H1 (cell line): ENCODE measurements at regions not wholly inside any gene's neighbourhood (a gene's known extent, or its start where the extent isn't known, plus 50 kb on each side); places are given as distances from the start of the nearest gene placed in this dataset.

Experiments used
- HDAC2 ChIP-seq, 2 experiments: fragments of 300-600 bp in 1 of 2; sonication (generic) in 1 of 2; IDR thresholded peaks; 2 replicates each; pipeline ENCODE4 v1.6.1; 2011 to 2012; ENCODE audit warnings: low read depth in 2 of 2, low read length in 2 of 2, mild to moderate bottlenecking in 2 of 2, moderate library complexity in 2 of 2, borderline replicate concordance in 1 of 2, inconsistent platforms in 1 of 2
- KDM5A ChIP-seq: fragments of 200-600 bp; IDR thresholded peaks from 2 replicates; pipeline ENCODE4 v1.7.1; 2012; ENCODE audit warnings: mild to moderate bottlenecking, low read length, inconsistent platforms, mixed read lengths
- POLR2AphosphoS5 ChIP-seq: IDR thresholded peaks from 2 replicates; pipeline ENCODE4 v1.6.1; 2011; ENCODE audit warnings: low read depth, low read length
- POU5F1 ChIP-seq: IDR thresholded peaks from 2 replicates; pipeline ENCODE4 v1.6.1; 2011; ENCODE audit warnings: low read depth, mild to moderate bottlenecking, low read length, moderate library complexity
- USF2 ChIP-seq: IDR thresholded peaks from 2 replicates; pipeline ENCODE4 v1.6.1; 2011; ENCODE audit warnings: low read length, improper control_type of control experiment
- YY1 ChIP-seq: IDR thresholded peaks from 2 replicates; pipeline ENCODE4 v1.6.1; 2011; ENCODE audit warnings: low read depth, mild to moderate bottlenecking, low read length
- TF ChIP-seq, protein P1 (sequence below): fragments of 300-600 bp; sonication (generic); IDR thresholded peaks from 2 replicates; pipeline ENCODE4 v1.7.1; 2012; ENCODE audit warnings: low read length, moderate library complexity, mild to moderate bottlenecking, inconsistent platforms; ENCODE audit not compliant: insufficient replicate concordance

GRCh38 chr4:117264072-117264471 lies 178.7 kb upstream of the TRAM1L1 start (continued):
- TF ChIP-seq, protein P1, sequence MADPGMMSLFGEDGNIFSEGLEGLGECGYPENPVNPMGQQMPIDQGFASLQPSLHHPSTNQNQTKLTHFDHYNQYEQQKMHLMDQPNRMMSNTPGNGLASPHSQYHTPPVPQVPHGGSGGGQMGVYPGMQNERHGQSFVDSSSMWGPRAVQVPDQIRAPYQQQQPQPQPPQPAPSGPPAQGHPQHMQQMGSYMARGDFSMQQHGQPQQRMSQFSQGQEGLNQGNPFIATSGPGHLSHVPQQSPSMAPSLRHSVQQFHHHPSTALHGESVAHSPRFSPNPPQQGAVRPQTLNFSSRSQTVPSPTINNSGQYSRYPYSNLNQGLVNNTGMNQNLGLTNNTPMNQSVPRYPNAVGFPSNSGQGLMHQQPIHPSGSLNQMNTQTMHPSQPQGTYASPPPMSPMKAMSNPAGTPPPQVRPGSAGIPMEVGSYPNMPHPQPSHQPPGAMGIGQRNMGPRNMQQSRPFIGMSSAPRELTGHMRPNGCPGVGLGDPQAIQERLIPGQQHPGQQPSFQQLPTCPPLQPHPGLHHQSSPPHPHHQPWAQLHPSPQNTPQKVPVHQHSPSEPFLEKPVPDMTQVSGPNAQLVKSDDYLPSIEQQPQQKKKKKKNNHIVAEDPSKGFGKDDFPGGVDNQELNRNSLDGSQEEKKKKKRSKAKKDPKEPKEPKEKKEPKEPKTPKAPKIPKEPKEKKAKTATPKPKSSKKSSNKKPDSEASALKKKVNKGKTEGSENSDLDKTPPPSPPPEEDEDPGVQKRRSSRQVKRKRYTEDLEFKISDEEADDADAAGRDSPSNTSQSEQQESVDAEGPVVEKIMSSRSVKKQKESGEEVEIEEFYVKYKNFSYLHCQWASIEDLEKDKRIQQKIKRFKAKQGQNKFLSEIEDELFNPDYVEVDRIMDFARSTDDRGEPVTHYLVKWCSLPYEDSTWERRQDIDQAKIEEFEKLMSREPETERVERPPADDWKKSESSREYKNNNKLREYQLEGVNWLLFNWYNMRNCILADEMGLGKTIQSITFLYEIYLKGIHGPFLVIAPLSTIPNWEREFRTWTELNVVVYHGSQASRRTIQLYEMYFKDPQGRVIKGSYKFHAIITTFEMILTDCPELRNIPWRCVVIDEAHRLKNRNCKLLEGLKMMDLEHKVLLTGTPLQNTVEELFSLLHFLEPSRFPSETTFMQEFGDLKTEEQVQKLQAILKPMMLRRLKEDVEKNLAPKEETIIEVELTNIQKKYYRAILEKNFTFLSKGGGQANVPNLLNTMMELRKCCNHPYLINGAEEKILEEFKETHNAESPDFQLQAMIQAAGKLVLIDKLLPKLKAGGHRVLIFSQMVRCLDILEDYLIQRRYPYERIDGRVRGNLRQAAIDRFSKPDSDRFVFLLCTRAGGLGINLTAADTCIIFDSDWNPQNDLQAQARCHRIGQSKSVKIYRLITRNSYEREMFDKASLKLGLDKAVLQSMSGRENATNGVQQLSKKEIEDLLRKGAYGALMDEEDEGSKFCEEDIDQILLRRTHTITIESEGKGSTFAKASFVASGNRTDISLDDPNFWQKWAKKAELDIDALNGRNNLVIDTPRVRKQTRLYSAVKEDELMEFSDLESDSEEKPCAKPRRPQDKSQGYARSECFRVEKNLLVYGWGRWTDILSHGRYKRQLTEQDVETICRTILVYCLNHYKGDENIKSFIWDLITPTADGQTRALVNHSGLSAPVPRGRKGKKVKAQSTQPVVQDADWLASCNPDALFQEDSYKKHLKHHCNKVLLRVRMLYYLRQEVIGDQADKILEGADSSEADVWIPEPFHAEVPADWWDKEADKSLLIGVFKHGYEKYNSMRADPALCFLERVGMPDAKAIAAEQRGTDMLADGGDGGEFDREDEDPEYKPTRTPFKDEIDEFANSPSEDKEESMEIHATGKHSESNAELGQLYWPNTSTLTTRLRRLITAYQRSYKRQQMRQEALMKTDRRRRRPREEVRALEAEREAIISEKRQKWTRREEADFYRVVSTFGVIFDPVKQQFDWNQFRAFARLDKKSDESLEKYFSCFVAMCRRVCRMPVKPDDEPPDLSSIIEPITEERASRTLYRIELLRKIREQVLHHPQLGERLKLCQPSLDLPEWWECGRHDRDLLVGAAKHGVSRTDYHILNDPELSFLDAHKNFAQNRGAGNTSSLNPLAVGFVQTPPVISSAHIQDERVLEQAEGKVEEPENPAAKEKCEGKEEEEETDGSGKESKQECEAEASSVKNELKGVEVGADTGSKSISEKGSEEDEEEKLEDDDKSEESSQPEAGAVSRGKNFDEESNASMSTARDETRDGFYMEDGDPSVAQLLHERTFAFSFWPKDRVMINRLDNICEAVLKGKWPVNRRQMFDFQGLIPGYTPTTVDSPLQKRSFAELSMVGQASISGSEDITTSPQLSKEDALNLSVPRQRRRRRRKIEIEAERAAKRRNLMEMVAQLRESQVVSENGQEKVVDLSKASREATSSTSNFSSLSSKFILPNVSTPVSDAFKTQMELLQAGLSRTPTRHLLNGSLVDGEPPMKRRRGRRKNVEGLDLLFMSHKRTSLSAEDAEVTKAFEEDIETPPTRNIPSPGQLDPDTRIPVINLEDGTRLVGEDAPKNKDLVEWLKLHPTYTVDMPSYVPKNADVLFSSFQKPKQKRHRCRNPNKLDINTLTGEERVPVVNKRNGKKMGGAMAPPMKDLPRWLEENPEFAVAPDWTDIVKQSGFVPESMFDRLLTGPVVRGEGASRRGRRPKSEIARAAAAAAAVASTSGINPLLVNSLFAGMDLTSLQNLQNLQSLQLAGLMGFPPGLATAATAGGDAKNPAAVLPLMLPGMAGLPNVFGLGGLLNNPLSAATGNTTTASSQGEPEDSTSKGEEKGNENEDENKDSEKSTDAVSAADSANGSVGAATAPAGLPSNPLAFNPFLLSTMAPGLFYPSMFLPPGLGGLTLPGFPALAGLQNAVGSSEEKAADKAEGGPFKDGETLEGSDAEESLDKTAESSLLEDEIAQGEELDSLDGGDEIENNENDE, result no peak
- TF ChIP-seq POLR2AphosphoS5 (no peak), YY1 (no peak), KDM5A (no peak), USF2 (no peak), POU5F1 (no peak), HDAC2 (IDR thresholded peaks at IDR 0.05; ENCODE audit: borderline replicate concordance in 1 of 2, low read depth in 2 of 2, low read length in 2 of 2) (no peak)
